IPS-20b (cell line): ENCODE measurements at regions not wholly inside any gene's neighbourhood (a gene's known extent, or its start where the extent isn't known, plus 50 kb on each side); places are given as distances from the start of the nearest gene placed in this dataset.
A peak's percentile ranks its signal among the peaks of the same experiment; 100 is the strongest.
"Not testable (repeated sequence)": the region's sequence is repeated elsewhere in the genome, so short reads cannot be mapped to it uniquely, and the experiment has no call there.

Experiments used
- H3K27ac ChIP-seq: one replicate; pipeline ENCODE4 v1.5.1; 2013; ENCODE audit warnings: low read length
- H3K27me3 ChIP-seq: 2 replicates; pipeline ENCODE4 v1.6.1; 2013; ENCODE audit warnings: mild to moderate bottlenecking, low read length, inconsistent platforms; ENCODE audit not compliant: insufficient read depth
- H3K36me3 ChIP-seq: 2 replicates; pipeline ENCODE4 v1.6.1; 2013; ENCODE audit warnings: low read depth, mild to moderate bottlenecking, inconsistent platforms, low read length, moderate library complexity; ENCODE audit not compliant: insufficient read depth
- H3K4me1 ChIP-seq: 2 replicates; pipeline ENCODE4 v1.6.1; 2013; ENCODE audit warnings: mild to moderate bottlenecking, control low read depth, inconsistent platforms, low read length, moderate library complexity; ENCODE audit not compliant: insufficient read depth
- H3K4me3 ChIP-seq: 2 replicates; pipeline ENCODE4 v1.5.1; 2013; ENCODE audit warnings: mild to moderate bottlenecking, low read length, inconsistent platforms
- H3K9ac ChIP-seq: 2 replicates; pipeline ENCODE4 v1.6.1; 2013; ENCODE audit warnings: low read depth, mild to moderate bottlenecking, inconsistent platforms, low read length, moderate library complexity
- H3K9me3 ChIP-seq: 2 replicates; pipeline ENCODE4 v1.6.1; 2013; ENCODE audit warnings: mild to moderate bottlenecking, low read depth, low read length, inconsistent platforms; ENCODE audit not compliant: insufficient read depth

DNA sequence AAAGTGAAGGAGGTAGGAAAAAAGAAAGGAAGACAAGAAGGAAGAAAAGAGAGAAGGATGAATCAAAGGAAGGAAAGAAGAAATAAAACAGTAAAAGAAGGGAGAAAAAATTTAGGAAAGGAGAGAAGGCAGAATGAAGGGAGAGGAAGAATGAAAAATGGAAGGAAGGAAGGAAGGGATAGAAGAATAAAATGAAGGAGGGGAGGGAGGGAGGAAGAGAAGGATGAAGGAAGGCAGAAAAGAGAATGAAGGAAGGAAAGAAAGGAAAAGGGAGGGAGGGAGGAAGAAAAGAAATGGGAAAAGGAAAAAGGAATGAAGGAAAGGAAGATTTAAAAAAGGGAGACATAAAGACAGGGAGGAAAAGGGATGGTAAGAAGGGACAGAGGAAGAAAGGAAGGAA, 393.7 kb upstream of the GRM7 start:
- H3K4me1 ChIP-seq: no peaks in the 10 kb centered on the region
- no peak overlapping the region for H3K9ac ChIP-seq
- no peak overlapping the region for H3K4me3 ChIP-seq
- no peaks in the 10 kb centered on the region for H3K36me3 ChIP-seq
- no peaks in the 10 kb centered on the region for H3K9me3 ChIP-seq
- no peaks in the 10 kb centered on the region for H3K27me3 ChIP-seq
- no peak overlapping the region for H3K27ac ChIP-seq

DNA sequence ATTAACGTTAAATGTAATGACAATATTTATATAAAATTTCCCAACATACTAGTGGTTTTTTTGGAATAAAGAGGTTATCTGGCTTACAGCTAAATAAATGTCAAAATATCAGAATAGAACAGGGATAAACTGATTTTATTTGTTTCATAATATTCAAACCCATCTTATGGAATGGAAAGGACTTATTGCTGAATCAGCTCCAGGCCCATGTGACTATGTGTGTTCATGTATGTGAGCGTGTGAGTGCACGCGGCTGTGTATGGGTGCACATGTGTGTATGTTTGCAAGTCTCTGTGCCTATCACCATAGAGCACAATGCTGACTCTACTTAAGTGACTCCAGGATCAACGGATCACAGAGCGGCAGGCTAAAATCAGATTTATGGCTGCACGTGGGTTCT, 392.3 kb upstream of the GRM7 start:
- no peaks in the 10 kb centered on the region for H3K4me1 ChIP-seq
- H3K4me3 ChIP-seq: no peak overlapping the region
- no peaks in the 10 kb centered on the region for H3K36me3 ChIP-seq
- no peak overlapping the region for H3K9ac ChIP-seq
- no peak overlapping the region for H3K27ac ChIP-seq
- no peaks in the 10 kb centered on the region for H3K9me3 ChIP-seq
- H3K27me3 ChIP-seq: no peaks in the 10 kb centered on the region

GRCh38 chr3:6471744-6472143, 389.2 kb upstream of the GRM7 start:
- Histone ChIP-seq H3K27me3 (no peaks in the 10 kb centered on the region), H3K9ac (no peak overlapping the region), H3K4me3 (no peak overlapping the region), H3K36me3 (no peaks in the 10 kb centered on the region), H3K4me1 (no peaks in the 10 kb centered on the region), H3K27ac (no peak overlapping the region), H3K9me3 (no peaks in the 10 kb centered on the region)

DNA sequence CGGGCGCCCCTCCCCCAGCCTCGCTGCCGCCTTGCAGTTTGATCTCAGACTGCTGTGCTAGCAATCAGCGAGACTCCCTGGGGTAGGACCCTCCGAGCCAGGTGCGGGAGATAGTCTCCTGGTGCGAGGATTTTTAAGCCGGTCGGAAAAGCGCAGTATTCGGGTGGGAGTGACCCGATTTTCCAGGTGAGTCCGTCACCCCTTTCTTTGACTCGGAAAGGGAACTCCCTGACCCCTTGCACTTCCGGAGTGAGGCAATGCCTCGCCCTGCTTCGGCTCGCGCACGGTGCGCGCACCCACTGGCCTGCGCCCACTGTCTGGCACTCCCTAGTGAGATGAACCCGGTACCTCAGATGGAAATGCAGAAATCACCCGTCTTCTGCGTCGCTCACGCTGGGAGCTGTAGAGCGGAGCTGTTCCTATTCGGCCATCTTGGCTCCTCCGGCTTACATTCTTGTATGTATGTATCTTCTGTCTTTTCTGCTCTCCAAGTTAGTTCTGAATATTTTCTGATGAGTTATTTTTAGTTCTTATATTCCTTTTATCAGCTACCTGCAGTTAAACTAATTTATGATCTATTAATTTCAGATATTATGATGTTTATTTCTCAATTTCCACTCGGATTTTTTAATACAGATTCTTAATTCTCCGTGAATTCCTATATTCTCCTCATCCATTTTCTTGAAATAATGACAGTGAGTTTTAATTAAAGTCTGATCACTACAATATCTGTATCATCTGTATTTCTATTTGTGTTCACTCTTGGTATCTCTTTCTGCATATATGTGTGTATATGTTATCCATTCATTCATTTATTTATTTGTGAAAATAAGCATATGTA, 370.2 kb upstream of the GRM7 start:
- not testable (repeated sequence) for H3K27me3 ChIP-seq, H3K9me3 ChIP-seq, H3K9ac ChIP-seq, H3K27ac ChIP-seq, H3K36me3 ChIP-seq, H3K4me1 ChIP-seq
- H3K4me3 ChIP-seq: peak overlapping the region; percentile 40; the same call in 1 of the 2 replicates

DNA sequence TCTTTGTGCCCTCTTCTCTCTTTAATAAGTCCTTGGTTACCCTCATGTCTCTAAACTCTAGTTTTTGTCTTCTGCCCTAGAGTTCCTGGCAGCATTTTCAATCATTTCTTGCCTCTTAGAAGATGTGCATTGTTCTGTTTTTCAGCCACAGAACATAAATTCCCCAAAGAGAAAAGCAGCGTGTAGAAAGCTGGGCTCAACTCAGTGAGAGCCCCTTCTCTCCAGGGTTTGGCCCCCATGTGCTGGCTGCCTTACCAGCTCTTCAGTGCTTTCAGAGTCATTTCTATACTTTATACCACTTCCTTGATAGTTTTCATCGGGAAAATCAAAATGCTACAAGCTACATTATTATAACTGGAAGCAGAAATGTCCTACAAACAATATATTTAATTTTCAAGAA, 369.1 kb upstream of the GRM7 start:
- Histone ChIP-seq H3K9ac (no peak overlapping the region), H3K9me3 (no peaks in the 10 kb centered on the region), H3K27ac (no peak overlapping the region), H3K4me1 (no peaks in the 10 kb centered on the region), H3K27me3 (no peaks in the 10 kb centered on the region), H3K36me3 (no peaks in the 10 kb centered on the region), H3K4me3 (peak overlapping the region; percentile 40; the same call in 1 of the 2 replicates)

- H3K27me3 ChIP-seq: no peaks in the 10 kb centered on the region
- no peaks in the 10 kb centered on the region for H3K9me3 ChIP-seq
- no peak overlapping the region for H3K9ac ChIP-seq
- H3K36me3 ChIP-seq: no peaks in the 10 kb centered on the region
- no peak overlapping the region for H3K27ac ChIP-seq
- H3K4me1 ChIP-seq: no peaks in the 10 kb centered on the region
- no peak overlapping the region for H3K4me3 ChIP-seq
Observed at GRCh38 chr3:6492306-6492705, 368.6 kb upstream of the GRM7 start.

- not testable (repeated sequence) for H3K4me1 ChIP-seq, H3K27me3 ChIP-seq, H3K4me3 ChIP-seq, H3K27ac ChIP-seq, H3K9me3 ChIP-seq, H3K36me3 ChIP-seq, H3K9ac ChIP-seq
Observed at GRCh38 chr3:6498944-6499343, 362.0 kb upstream of the GRM7 start.

DNA sequence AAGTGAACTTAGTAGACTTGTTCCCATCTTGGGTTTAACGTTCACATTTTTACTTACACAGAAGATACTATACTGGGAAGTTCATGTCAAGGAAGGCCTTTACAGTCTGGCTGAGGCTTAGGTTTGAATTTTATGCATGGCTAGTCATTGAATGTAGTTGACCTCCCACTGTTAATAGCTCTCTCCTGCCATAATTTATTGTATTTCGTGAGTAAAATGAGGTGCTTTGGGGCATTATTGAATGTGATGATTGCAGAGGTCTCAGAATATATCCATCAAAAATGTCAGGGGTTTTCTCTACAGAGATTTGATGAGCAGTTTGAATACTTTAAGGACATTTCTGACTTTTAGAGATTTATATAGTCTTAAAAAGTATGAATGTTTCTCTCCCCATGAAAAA, 356.6 kb upstream of the GRM7 start:
- Histone ChIP-seq H3K36me3 (no peaks in the 10 kb centered on the region), H3K27me3 (no peaks in the 10 kb centered on the region), H3K9ac (no peak overlapping the region)

DNA sequence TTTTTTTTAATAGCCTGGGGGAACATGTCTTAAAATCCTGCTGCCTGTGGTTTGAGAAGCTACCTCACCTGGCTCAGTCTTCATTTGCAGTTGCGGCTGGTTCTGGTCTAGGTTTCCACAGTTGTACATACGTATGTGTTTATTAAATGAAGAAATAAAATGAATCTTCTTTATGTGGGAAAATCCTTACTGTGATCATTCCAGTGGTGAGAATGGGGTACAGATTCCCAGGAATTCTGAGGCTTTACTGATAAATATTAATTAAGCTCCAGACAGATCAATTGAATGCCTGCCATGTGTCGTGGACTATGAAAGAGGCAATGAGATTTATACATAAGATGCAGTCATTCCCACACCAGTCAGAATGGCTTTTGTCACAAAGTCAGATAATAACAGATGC, 356.1 kb upstream of the GRM7 start:
- H3K9me3 ChIP-seq: no peaks in the 10 kb centered on the region
- H3K27ac ChIP-seq: no peak overlapping the region
- no peaks in the 10 kb centered on the region for H3K27me3 ChIP-seq
- no peak overlapping the region for H3K9ac ChIP-seq
- H3K4me3 ChIP-seq: no peak overlapping the region
- H3K4me1 ChIP-seq: no peaks in the 10 kb centered on the region
- no peaks in the 10 kb centered on the region for H3K36me3 ChIP-seq

More for the DNA sequence above, 356.6 kb upstream of the GRM7 start:
- Histone ChIP-seq H3K27ac (no peak overlapping the region), H3K4me3 (no peak overlapping the region), H3K4me1 (no peaks in the 10 kb centered on the region), H3K9me3 (no peaks in the 10 kb centered on the region)

- Histone ChIP-seq H3K9me3 (no peaks in the 10 kb centered on the region), H3K4me1 (no peaks in the 10 kb centered on the region), H3K27ac (no peak overlapping the region), H3K36me3 (no peaks in the 10 kb centered on the region), H3K9ac (no peak overlapping the region), H3K27me3 (no peaks in the 10 kb centered on the region), H3K4me3 (no peak overlapping the region)
Observed at GRCh38 chr3:6508410-6508759, 352.5 kb upstream of the GRM7 start.

GRCh38 chr3:6509576-6509975, 351.3 kb upstream of the GRM7 start:
- Histone ChIP-seq H3K4me1 (no peaks in the 10 kb centered on the region), H3K9me3 (no peaks in the 10 kb centered on the region), H3K4me3 (no peak overlapping the region), H3K36me3 (no peaks in the 10 kb centered on the region), H3K27me3 (no peaks in the 10 kb centered on the region), H3K27ac (no peak overlapping the region), H3K9ac (no peak overlapping the region)

DNA sequence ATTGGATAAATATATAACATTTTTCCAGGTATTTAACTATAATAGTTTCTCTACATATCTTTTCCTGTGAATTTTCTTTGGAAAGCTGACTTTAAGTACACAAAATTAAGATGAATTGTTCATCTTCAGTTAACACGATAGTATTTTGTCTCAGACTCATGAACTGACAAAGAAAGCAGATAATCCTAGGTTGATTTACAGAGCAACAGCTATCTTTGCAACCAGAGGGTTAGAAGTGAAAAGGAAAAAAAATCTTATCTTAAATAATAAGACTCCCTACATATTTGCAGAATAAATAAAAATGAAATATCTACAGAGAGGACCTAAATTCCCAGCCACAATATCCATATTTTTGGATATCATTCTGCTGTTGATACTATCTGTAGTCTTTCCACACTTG, 350.2 kb upstream of the GRM7 start:
- Histone ChIP-seq H3K9ac (no peak overlapping the region), H3K9me3 (no peaks in the 10 kb centered on the region), H3K27ac (no peak overlapping the region), H3K27me3 (no peaks in the 10 kb centered on the region), H3K36me3 (no peaks in the 10 kb centered on the region), H3K4me3 (no peak overlapping the region), H3K4me1 (no peaks in the 10 kb centered on the region)
